ENCODE measurements at regions not wholly inside any gene's neighbourhood (a gene's known extent, or its start where the extent isn't known, plus 50 kb on each side); places are given as distances from the start of the nearest gene placed in this dataset.

DNA sequence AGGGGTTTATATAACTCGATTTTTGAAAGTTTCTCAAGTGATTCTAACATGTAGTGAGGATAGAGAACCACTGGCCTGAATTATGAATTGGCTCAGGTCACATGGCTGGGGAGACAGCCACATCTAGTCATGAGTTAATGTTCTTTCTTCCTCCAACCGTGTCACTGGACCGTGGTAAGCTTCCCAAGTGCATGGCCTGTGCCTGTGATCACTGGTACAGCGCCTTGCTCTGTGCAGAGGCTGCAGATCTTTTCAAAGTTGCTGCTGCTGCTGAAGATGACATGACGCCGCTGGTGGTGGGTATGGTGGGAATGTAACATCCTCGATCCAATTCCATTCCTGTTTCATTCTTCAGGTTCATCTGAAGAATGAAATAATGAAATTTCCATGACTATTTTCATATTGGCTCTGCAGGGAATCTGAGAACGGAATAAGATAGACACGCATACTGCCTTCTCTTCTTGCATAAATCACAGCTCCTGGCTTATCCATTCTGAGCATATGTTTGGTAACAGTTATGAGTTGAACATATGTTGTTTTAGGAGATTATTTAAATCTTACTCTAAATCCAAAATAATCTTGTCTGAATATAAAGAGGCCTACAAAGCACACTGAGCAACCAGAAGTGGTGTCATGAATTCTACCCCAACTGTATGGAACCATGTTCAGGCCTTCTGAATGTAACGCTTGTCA, 100.5 kb upstream of the THSD7B start:
- DNase-seq (no peak), FAIRE-seq (no peak)
- Histone ChIP-seq H3K27ac (ENCODE audit: low read depth in 1 of 3, low read length in 2 of 3) (no peak overlapping the region), H3K4me1 (ENCODE audit: control insufficient read depth in 3 of 3, insufficient read depth in 2 of 3, low read depth in 1 of 3, low read length in 2 of 3) (no peaks in the 10 kb centered on the region), H3K27me3 (ENCODE audit: control insufficient read depth in 3 of 3, insufficient read depth in 3 of 3, low read length in 3 of 3) (no peaks in the 10 kb centered on the region), H3K4me3 (ENCODE audit: low read depth in 1 of 3, low read length in 3 of 3) (no peak overlapping the region), H3K9me3 (ENCODE audit: control insufficient read depth in 2 of 2, insufficient read depth in 1 of 2, low read depth in 1 of 2, low read length in 1 of 2) (no peaks in the 10 kb centered on the region), H3K36me3 (ENCODE audit: control insufficient read depth in 3 of 3, insufficient read depth in 2 of 3, low read depth in 1 of 3, low read length in 3 of 3) (no peaks in the 10 kb centered on the region)
- WGBS, 3 donors = 78 to 83% (median 79%) methylated on average over 10 of the region's 10 CpGs

DNA sequence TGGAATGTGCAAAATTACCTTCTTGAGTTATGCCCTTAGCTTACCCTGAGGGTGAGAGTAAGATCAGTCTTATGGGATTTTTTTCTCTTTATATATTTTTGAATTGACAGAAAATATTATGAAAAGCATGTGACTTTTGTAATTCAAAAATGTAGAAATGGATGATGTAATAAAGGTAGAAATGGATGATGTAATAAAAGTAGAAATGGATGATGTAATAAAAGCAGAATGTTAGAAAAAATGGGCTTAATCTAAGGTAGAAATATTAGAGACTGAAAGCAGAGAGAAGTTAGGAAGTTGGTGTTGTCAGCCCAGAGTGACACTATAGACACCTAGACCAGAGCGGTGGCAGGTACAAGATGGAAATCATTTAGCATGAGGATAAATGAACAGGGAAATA, 107.1 kb upstream of the THSD7B start:
- 85 to 96% (median 93%) methylated on average over 1 of the region's 1 CpG for WGBS, 3 donors
- FAIRE-seq = no peak
- no peaks in the 10 kb centered on the region for H3K9me3 ChIP-seq (ENCODE audit: control insufficient read depth in 2 of 2, insufficient read depth in 1 of 2, low read depth in 1 of 2, low read length in 1 of 2)

DNA sequence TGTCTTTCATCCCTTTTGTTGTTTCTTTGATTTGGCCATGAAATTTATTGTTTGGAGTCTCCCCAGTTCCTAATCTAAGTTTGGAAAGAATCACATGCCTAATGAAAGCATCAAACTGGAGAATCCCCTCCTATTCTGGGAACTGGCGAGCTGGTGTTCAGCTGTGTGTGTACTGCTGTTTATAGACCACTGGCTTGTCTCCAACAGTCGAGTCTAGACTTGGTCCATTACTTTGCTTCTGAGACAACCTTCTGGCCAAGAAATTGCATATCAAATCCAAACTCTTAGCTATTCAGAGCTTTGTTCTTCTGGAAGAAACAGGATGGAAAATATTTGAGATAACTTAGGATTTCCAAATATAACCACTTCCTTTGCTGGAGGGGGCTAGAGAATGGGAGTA, 111.5 kb upstream of the THSD7B start:
- Histone ChIP-seq H3K36me3 (ENCODE audit: control insufficient read depth in 3 of 3, insufficient read depth in 2 of 3, low read depth in 1 of 3, low read length in 3 of 3) (no peaks in the 10 kb centered on the region), H3K4me3 (ENCODE audit: low read depth in 1 of 3, low read length in 3 of 3) (no peak overlapping the region), H3K27ac (ENCODE audit: low read depth in 1 of 3, low read length in 2 of 3) (no peak overlapping the region), H3K4me1 (ENCODE audit: control insufficient read depth in 3 of 3, insufficient read depth in 2 of 3, low read depth in 1 of 3, low read length in 2 of 3) (no peaks in the 10 kb centered on the region), H3K9me3 (ENCODE audit: control insufficient read depth in 2 of 2, insufficient read depth in 1 of 2, low read depth in 1 of 2, low read length in 1 of 2) (no peaks in the 10 kb centered on the region), H3K27me3 (ENCODE audit: control insufficient read depth in 3 of 3, insufficient read depth in 3 of 3, low read length in 3 of 3) (peaks cover 0 to 3% (median 0%) of the 10 kb centered on the region in 3 donors)
- FAIRE-seq (no peak), DNase-seq (peak in 1 of 2 donors; percentile 5)
- 34 to 48% (median 43%) methylated on average over 2 of the region's 2 CpGs for WGBS, 3 donors

More for the DNA sequence above, 107.1 kb upstream of the THSD7B start:
- Histone ChIP-seq H3K27ac (ENCODE audit: low read depth in 1 of 3, low read length in 2 of 3) (no peak overlapping the region), H3K4me1 (ENCODE audit: control insufficient read depth in 3 of 3, insufficient read depth in 2 of 3, low read depth in 1 of 3, low read length in 2 of 3) (no peaks in the 10 kb centered on the region), H3K27me3 (ENCODE audit: control insufficient read depth in 3 of 3, insufficient read depth in 3 of 3, low read length in 3 of 3) (no peaks in the 10 kb centered on the region), H3K4me3 (ENCODE audit: low read depth in 1 of 3, low read length in 3 of 3) (no peak overlapping the region), H3K36me3 (ENCODE audit: control insufficient read depth in 3 of 3, insufficient read depth in 2 of 3, low read depth in 1 of 3, low read length in 3 of 3) (no peaks in the 10 kb centered on the region)
- no peak for DNase-seq

GRCh38 chr2:136651456-136652010, 113.8 kb upstream of the THSD7B start:
- H3K27me3 ChIP-seq (ENCODE audit: control insufficient read depth in 3 of 3, insufficient read depth in 3 of 3, low read length in 3 of 3) = peaks cover 0 to 3% (median 0%) of the 10 kb centered on the region in 3 donors
- H3K4me3 ChIP-seq (ENCODE audit: low read depth in 1 of 3, low read length in 3 of 3) = no peak overlapping the region
- no peaks in the 10 kb centered on the region for H3K4me1 ChIP-seq (ENCODE audit: control insufficient read depth in 3 of 3, insufficient read depth in 2 of 3, low read depth in 1 of 3, low read length in 2 of 3)
- DNase-seq = no peak
- H3K9me3 ChIP-seq (ENCODE audit: control insufficient read depth in 2 of 2, insufficient read depth in 1 of 2, low read depth in 1 of 2, low read length in 1 of 2) = no peaks in the 10 kb centered on the region
- H3K27ac ChIP-seq (ENCODE audit: low read depth in 1 of 3, low read length in 2 of 3) = no peak overlapping the region
- FAIRE-seq = no peak
- H3K36me3 ChIP-seq (ENCODE audit: control insufficient read depth in 3 of 3, insufficient read depth in 2 of 3, low read depth in 1 of 3, low read length in 3 of 3) = no peaks in the 10 kb centered on the region
- WGBS, 3 donors = 66 to 82% (median 81%) methylated on average over 3 of the region's 3 CpGs

DNA sequence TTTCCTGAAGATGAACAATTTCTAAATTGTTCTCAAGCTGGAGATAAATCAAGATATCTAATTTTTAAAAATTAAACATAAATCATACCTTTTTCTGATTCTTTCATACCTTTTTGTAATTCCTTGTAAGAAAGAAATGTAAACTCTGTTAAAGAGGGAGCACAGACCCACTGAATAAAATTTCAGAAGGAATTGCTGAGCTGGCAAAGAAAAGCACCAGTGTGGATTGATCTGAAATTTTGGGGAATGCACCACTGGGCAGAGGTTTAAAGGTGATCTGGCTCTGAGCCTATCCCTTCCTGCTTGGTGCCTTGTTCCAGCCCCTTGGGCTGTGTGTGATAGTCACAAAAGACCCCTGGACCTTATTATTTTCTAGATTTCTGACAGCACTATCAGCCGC, 118.3 kb upstream of the THSD7B start:
- 87 to 90% (median 88%) methylated on average over 1 of the region's 1 CpG for WGBS, 3 donors
- no peaks in the 10 kb centered on the region for H3K9me3 ChIP-seq (ENCODE audit: control insufficient read depth in 2 of 2, insufficient read depth in 1 of 2, low read depth in 1 of 2, low read length in 1 of 2)
- H3K4me3 ChIP-seq (ENCODE audit: low read depth in 1 of 3, low read length in 3 of 3) = no peak overlapping the region
- FAIRE-seq = no peak
- no peak overlapping the region for H3K27ac ChIP-seq (ENCODE audit: low read depth in 1 of 3, low read length in 2 of 3)
- no peaks in the 10 kb centered on the region for H3K36me3 ChIP-seq (ENCODE audit: control insufficient read depth in 3 of 3, insufficient read depth in 2 of 3, low read depth in 1 of 3, low read length in 3 of 3)
- no peaks in the 10 kb centered on the region for H3K4me1 ChIP-seq (ENCODE audit: control insufficient read depth in 3 of 3, insufficient read depth in 2 of 3, low read depth in 1 of 3, low read length in 2 of 3)
- peaks cover 0 to 3% (median 0%) of the 10 kb centered on the region in 3 donors for H3K27me3 ChIP-seq (ENCODE audit: control insufficient read depth in 3 of 3, insufficient read depth in 3 of 3, low read length in 3 of 3)
- DNase-seq = no peak

DNA sequence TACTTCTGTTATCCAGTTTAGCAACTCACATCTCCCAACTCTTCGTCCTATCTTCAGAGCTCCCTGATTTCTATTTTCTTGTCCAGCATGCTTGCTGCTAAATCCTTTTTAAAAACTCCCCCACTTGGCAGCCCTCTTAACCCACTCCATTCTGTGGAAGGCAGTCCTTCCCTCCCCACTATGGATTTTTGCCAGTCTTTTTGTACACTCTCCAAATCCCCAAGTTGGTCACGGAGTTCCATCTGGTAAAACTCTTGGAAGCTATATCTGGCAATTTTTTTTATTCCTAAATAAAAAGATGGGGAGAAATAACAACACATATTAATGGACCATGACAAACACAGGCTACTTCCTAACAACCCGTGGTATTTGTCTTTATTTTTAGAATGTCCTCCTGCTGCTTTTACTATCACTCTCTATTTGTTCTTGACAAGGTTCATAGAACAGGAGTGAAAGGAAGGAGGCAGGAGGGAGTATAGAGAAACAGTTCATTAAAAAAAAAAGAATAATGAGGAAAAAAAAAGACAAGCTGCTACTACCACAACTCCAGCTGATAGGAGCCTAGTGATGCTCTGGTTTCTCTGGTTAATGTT, 120.0 kb upstream of the THSD7B start:
- no peak for DNase-seq
- H3K36me3 ChIP-seq (ENCODE audit: control insufficient read depth in 3 of 3, insufficient read depth in 2 of 3, low read depth in 1 of 3, low read length in 3 of 3) = no peaks in the 10 kb centered on the region
- 49 to 66% (median 50%) methylated on average over 3 of the region's 3 CpGs for WGBS, 3 donors
- H3K27me3 ChIP-seq (ENCODE audit: control insufficient read depth in 3 of 3, insufficient read depth in 3 of 3, low read length in 3 of 3) = no peaks in the 10 kb centered on the region
- H3K27ac ChIP-seq (ENCODE audit: low read depth in 1 of 3, low read length in 2 of 3) = no peak overlapping the region
- no peaks in the 10 kb centered on the region for H3K4me1 ChIP-seq (ENCODE audit: control insufficient read depth in 3 of 3, insufficient read depth in 2 of 3, low read depth in 1 of 3, low read length in 2 of 3)
- H3K9me3 ChIP-seq (ENCODE audit: control insufficient read depth in 2 of 2, insufficient read depth in 1 of 2, low read depth in 1 of 2, low read length in 1 of 2) = no peaks in the 10 kb centered on the region
- no peak for FAIRE-seq
- H3K4me3 ChIP-seq (ENCODE audit: low read depth in 1 of 3, low read length in 3 of 3) = no peak overlapping the region

DNA sequence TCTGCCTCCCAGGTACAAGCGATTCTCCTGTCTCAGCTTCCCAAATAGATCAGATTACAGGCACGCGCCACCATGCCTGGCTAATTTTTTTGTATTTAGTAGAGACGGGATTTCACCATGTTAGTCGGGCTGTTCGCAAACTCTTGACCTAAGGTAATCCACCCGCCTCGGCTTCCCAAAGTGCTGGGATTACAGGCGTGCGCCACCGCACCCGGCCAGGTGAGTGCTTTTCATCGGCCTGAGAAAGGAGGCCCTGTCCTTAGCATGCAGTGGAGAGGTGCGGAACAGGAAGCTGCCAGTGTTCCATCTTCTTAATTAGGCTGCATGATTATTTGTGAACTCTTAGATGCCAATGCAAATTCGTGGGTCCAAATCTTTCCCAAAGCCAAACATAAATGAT, 125.7 kb upstream of the THSD7B start:
- no peaks in the 10 kb centered on the region for H3K27me3 ChIP-seq (ENCODE audit: control insufficient read depth in 3 of 3, insufficient read depth in 3 of 3, low read length in 3 of 3)
- no peak overlapping the region for H3K27ac ChIP-seq (ENCODE audit: low read depth in 1 of 3, low read length in 2 of 3)
- no peak for DNase-seq
- H3K4me1 ChIP-seq (ENCODE audit: control insufficient read depth in 3 of 3, insufficient read depth in 2 of 3, low read depth in 1 of 3, low read length in 2 of 3) = no peaks in the 10 kb centered on the region
- 86 to 90% (median 89%) methylated on average over 15 of the region's 15 CpGs for WGBS, 3 donors
- H3K4me3 ChIP-seq (ENCODE audit: low read depth in 1 of 3, low read length in 3 of 3) = no peak overlapping the region
- no peaks in the 10 kb centered on the region for H3K9me3 ChIP-seq (ENCODE audit: control insufficient read depth in 2 of 2, insufficient read depth in 1 of 2, low read depth in 1 of 2, low read length in 1 of 2)
- FAIRE-seq = no peak
- no peaks in the 10 kb centered on the region for H3K36me3 ChIP-seq (ENCODE audit: control insufficient read depth in 3 of 3, insufficient read depth in 2 of 3, low read depth in 1 of 3, low read length in 3 of 3)

DNA sequence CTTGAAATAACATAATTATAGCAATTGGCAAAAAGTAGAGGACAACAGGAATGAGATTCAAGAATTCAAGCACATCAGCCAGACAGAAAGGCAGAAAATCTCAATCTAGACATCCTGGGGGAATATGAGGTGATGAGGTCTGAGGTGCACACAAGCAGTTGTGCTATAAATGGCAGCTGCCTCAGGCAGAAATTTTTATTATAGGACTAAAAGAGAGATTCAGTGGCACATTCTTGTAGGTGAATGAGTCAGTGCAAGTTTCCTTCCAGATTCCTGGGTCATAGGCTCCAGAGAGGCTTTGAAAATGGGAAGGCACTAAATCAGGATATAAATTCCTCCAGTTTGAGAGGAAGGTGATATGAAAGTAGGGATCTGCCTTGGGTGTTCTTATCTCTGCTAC, 127.2 kb upstream of the THSD7B start:
- no peak overlapping the region for H3K27ac ChIP-seq (ENCODE audit: low read depth in 1 of 3, low read length in 2 of 3)
- no peak for DNase-seq
- FAIRE-seq = no peak
- no peaks in the 10 kb centered on the region for H3K36me3 ChIP-seq (ENCODE audit: control insufficient read depth in 3 of 3, insufficient read depth in 2 of 3, low read depth in 1 of 3, low read length in 3 of 3)
- H3K9me3 ChIP-seq (ENCODE audit: control insufficient read depth in 2 of 2, insufficient read depth in 1 of 2, low read depth in 1 of 2, low read length in 1 of 2) = no peaks in the 10 kb centered on the region
- H3K4me1 ChIP-seq (ENCODE audit: control insufficient read depth in 3 of 3, insufficient read depth in 2 of 3, low read depth in 1 of 3, low read length in 2 of 3) = no peaks in the 10 kb centered on the region
- H3K27me3 ChIP-seq (ENCODE audit: control insufficient read depth in 3 of 3, insufficient read depth in 3 of 3, low read length in 3 of 3) = no peaks in the 10 kb centered on the region
- H3K4me3 ChIP-seq (ENCODE audit: low read depth in 1 of 3, low read length in 3 of 3) = no peak overlapping the region

All from small intestine (tissue), 7 donors.